ENCODE measurements at regions not wholly inside any gene's neighbourhood (a gene's known extent, or its start where the extent isn't known, plus 50 kb on each side); places are given as distances from the start of the nearest gene placed in this dataset.
A peak's percentile ranks its signal among the peaks of the same experiment; 100 is the strongest.

DNA sequence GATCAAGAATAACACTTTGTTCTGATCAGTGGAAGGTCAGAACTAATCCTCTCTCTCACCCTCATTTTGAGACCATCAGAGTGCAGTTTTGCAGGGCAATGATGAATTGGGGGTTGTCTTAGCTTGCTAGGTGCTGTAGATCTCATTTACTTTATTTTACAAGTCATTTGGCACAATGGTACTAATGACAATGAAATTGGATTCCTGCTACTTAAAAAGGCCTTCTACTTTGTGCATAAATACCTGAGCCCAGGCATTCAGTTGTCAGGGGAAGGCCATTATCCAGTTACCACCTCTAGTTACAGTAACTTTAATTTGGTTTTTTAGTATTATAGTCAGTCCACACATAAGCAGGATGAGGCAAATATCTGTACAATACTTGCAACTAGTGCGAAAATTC, 240.0 kb downstream of the HDGFL1 start:
- DNase-seq = no peak

DNA sequence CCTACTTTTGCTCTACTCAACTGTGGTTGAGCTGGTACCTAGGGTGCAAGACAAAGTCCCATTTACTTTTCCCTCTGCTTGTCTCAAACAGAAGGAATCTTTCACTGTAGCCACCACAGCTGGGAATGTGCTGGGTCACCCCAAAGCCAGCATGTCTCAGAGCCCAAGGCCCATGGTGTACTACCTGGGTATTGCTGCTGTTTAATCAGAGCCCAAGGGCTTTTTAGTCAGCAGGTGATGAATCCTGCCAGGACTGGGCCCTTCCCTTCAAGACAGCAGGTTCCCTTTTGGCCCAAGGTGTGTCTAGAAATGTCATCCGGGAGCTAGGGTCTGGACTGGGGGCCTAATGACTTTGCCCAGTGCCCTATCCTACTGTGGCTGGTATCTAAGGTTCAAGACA, 249.8 kb downstream of the HDGFL1 start:
- no peak for DNase-seq

DNA sequence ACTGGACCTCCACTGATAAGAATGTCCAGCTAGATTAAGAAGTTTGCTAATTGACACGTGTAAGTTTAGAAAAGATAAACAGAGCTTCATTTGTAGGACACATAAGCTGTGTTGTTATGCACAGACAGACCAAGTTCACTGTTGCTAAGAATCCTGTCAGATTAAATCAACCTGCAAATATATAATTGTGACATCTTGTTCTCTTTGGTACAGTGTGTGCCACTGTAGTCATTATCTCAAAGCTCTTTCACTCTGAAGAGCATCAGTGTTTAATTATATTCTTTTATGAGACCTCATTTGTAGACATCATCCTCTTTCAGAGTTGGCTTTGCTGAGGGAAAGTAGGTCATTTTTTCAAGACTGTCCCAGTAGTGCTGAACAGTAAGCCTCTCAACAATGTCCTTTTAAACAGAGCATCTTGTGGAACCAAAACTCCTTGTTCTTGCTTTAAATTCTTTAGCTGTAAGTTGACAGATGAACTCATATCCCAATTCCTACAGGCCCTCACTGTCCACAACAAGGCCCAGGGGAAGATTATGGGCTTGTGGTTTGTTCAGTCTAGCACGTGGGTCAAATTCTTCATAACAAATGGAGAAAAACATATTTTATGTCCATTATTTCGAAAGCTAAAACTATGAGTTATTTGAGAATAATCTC, 252.4 kb downstream of the HDGFL1 start:
- DNase-seq = no peak

GRCh38 chr6:22825210-22825609, 255.8 kb downstream of the HDGFL1 start:
- DNase-seq = peak; percentile 6

- no peak for DNase-seq
Measured at GRCh38 chr6:22826961-22827360, 257.6 kb downstream of the HDGFL1 start.

DNA sequence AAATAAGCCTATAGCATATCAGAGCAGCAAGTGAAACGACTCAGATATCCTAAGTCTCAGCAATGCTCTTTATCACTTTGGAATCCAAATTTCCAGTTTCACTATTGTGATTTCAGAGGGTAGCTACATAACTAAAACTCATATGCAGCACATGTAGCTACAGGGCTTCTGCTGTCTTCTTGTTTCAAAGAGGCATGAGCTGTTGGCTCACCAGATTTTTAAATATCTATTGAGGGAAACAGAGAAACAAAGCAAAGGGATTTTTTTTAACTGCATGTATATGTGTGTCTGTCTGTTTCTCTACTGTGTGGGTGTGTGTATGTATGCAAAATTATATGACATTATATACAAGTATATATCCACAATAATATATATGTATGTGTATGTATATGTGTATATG, 258.4 kb downstream of the HDGFL1 start:
- peak; percentile 4 for DNase-seq

GRCh38 chr6:22828179-22829062, 259.1 kb downstream of the HDGFL1 start:
- peak; percentile 68 for DNase-seq

GRCh38 chr6:22829070-22829469, 259.7 kb downstream of the HDGFL1 start:
- DNase-seq = no peak

- no peak for DNase-seq
Measured at GRCh38 chr6:22830463-22830862, 261.1 kb downstream of the HDGFL1 start.

DNA sequence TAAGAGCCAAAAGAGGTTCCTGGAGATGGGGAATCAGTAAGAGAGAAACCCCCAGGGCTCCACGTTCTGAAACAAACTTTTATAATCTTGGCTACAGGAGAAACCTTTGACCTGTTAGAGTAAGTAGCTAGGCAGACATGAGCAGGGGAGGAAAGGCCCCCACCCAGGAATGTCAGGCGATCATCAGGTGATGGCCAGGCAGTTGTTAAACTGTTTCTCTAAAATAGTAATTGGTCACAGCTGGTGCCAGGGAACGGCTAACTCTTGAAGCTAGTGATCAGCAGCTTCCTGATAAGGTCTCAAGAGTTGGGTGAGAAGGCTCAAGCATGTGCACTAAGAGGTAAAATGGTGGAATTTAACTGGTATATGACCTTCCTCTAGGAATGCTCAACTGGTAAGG, 263.8 kb downstream of the HDGFL1 start:
- DNase-seq = no peak

DNA sequence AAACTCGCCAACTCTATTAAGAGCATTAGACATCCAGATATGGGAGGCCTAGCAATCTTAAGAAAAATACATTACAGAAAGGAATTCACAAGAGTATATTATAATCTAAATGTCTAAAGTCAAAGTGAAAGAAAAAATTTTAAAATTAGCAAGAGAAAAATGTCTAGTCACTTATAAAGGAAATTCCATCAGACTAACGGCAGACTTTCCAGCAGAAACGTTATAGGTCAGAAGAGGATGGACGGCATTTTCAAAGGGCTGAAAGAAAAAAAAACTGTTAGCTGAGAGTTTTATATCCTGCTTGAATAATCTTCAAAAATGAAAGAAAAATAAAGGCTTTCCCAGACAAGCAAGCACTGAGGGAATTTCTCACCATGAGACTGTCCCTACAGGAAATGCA, 269.0 kb downstream of the HDGFL1 start:
- no peak for DNase-seq

DNA sequence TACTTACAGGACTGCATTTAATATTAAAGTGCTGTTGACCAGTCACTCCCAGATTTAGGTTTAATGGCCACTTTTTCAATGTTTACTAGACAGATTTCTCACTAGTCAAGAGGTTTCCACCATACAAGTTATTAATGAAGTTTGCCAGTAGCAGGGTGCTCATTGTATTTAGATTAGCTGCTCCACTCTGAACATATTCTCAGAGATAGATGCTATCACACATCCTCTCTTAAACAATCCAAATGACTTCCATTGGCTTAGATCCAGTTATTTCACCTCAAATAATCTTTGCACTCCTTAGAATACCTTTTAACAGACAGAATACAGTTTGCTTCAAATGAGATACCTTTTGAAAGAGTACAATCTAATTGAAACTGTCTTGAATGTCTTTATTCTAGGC, 276.1 kb downstream of the HDGFL1 start:
- DNase-seq = no peak

DNA sequence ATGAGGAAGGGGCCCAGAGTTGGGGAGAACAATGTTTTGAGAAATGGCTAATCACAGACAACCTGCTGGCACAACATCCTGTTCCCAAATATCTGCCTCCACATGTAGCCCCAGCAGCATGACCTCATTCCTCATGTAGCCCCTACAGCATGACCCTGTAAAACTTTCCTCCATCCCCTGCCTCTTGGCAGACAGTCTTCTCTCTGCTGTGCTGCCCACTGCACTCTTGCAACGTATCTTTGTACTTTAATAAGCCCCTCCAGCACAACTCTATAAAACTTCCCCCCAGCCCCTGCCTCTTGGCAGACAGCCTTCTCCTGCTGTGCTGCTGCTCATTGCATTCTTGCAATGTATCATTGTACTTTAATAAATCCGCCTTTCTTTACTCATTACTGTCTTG, 278.8 kb downstream of the HDGFL1 start:
- DNase-seq = no peak

GRCh38 chr6:22849921-22850320, 280.6 kb downstream of the HDGFL1 start:
- DNase-seq = no peak

- no peak for DNase-seq
Measured at GRCh38 chr6:22852101-22852500, 282.7 kb downstream of the HDGFL1 start.

- DNase-seq = peak; percentile 7
Measured at GRCh38 chr6:22873513-22874136, 304.3 kb downstream of the HDGFL1 start.

- DNase-seq = no peak
Measured at GRCh38 chr6:22875845-22876244, 306.5 kb downstream of the HDGFL1 start.

DNA sequence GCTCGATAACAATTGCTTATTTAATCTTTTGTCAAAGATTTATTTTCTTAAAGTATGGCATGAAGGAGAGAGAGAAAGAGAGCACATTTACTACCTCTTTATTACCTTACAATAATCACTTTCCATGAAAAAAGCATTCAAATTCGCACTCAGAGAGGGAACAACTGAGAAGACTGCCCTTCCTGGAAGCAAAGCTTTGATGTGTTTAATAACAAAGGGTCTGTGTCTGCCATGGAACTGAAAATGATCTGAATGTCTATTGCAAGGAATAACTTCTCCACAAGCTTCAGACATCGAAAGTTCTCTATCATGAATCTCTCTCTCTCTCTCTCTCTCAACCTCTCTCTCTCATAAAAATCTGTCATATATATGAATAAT, 308.9 kb downstream of the HDGFL1 start:
- DNase-seq = no peak

DNA sequence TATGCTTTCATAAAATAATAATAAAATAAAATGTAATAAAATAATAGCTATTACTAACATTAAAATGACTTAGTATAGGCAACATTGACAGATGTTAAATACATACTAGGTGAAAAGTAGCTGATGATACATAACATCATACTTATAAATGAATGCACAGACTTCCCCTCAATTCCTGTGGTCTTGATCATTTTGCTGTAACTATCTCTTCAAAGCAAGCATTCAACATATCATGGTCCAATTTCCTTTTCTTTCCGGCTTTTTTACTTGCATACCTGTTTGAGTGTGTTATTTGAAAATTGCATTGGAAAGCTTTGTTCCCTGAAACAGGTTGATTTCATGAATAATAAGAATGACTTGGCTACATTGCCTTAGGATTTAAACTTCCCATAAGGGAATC, 309.3 kb downstream of the HDGFL1 start:
- DNase-seq = no peak

- no peak for DNase-seq
Measured at GRCh38 chr6:22880686-22881433, 311.5 kb downstream of the HDGFL1 start.

- DNase-seq = no peak
Measured at GRCh38 chr6:22882581-22882980, 313.2 kb downstream of the HDGFL1 start.

GRCh38 chr6:22883061-22883717, 313.8 kb downstream of the HDGFL1 start:
- no peak for DNase-seq
